ENCODE measurements at regions not wholly inside any gene's neighbourhood (a gene's known extent, or its start where the extent isn't known, plus 50 kb on each side); places are given as distances from the start of the nearest gene placed in this dataset.
A peak's percentile ranks its signal among the peaks of the same experiment; 100 is the strongest.

DNA sequence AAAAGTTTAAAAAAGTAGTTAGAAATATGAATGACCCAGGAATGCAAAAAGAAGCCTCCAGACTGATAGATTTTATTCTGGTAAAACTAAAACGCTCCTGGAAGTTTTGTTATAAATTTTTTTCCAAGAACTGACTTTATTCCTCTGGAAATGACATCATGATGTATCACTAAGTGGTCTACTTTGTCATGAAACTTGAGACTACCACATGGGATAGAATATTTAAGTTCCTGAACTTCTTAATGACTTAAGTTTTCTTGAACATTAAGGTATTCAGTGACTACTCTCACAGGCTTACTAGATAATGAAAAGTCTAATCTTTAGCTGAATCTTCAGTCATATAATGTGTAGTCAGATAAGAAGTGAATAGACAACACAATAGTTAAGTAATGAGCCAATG, 842.2 kb downstream of the USP25 start:
- H3K9me3 ChIP-seq = no peaks in the 10 kb centered on the region
- peaks cover 0 to 5% of the 10 kb centered on the region in 2 donors for H3K4me1 ChIP-seq
- no peaks in the 10 kb centered on the region for H3K36me3 ChIP-seq
- TF ChIP-seq, protein P1, sequence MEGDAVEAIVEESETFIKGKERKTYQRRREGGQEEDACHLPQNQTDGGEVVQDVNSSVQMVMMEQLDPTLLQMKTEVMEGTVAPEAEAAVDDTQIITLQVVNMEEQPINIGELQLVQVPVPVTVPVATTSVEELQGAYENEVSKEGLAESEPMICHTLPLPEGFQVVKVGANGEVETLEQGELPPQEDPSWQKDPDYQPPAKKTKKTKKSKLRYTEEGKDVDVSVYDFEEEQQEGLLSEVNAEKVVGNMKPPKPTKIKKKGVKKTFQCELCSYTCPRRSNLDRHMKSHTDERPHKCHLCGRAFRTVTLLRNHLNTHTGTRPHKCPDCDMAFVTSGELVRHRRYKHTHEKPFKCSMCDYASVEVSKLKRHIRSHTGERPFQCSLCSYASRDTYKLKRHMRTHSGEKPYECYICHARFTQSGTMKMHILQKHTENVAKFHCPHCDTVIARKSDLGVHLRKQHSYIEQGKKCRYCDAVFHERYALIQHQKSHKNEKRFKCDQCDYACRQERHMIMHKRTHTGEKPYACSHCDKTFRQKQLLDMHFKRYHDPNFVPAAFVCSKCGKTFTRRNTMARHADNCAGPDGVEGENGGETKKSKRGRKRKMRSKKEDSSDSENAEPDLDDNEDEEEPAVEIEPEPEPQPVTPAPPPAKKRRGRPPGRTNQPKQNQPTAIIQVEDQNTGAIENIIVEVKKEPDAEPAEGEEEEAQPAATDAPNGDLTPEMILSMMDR (IDR thresholded peaks at IDR 0.05) = no peak
- H3K27ac ChIP-seq = no peak overlapping the region
- H3K4me3 ChIP-seq = no peak overlapping the region
- no peak for DNase-seq (ENCODE audit: low spot score)
- H3K27me3 ChIP-seq = no peaks in the 10 kb centered on the region

DNA sequence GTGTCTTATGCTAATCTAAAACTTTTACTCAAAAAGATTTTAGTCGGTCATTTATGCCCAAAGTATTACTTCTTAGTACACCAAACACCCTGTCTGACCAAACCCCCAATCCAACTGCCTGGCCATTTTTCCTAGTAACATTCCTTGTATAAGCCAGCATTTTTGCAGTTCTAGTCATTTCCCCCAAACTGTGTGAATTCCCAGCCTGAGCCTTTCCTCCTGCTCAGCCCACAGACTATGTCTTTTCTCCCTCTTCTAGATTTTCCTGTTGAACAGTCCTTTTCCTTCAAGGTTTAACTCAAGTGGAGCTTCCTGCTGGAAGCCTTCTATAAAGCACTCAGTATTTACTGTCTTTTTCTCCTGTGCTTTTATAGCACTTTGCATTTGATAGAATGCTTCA, 843.8 kb downstream of the USP25 start:
- H3K4me1 ChIP-seq = peaks cover 0 to 5% of the 10 kb centered on the region in 2 donors
- no peak for DNase-seq (ENCODE audit: low spot score)
- no peaks in the 10 kb centered on the region for H3K9me3 ChIP-seq
- H3K27me3 ChIP-seq = no peaks in the 10 kb centered on the region
- no peak overlapping the region for H3K4me3 ChIP-seq
- no peaks in the 10 kb centered on the region for H3K36me3 ChIP-seq
- TF ChIP-seq, protein P1 (IDR thresholded peaks at IDR 0.05) = no peak
- H3K27ac ChIP-seq = no peak overlapping the region

DNA sequence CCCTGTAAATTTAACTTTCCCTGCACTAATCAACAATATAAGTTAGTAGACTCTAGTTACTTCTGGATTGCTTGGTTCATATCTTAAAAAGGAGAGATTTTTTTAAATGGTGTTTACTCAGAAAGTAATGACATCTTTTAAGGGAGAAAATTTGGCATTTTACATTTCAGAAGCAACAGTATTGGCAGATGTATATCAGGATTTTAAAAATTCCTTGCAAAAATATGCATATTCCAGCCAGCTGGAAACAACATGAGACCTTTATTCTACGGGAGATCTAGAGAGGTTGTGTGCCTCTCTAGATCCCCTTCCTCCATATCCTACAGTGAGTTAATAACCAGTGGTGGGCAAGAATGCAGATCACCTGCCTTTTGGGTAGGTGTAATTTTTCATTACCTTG, 848.2 kb downstream of the USP25 start:
- H3K27me3 ChIP-seq = no peaks in the 10 kb centered on the region
- H3K27ac ChIP-seq = no peak overlapping the region

DNA sequence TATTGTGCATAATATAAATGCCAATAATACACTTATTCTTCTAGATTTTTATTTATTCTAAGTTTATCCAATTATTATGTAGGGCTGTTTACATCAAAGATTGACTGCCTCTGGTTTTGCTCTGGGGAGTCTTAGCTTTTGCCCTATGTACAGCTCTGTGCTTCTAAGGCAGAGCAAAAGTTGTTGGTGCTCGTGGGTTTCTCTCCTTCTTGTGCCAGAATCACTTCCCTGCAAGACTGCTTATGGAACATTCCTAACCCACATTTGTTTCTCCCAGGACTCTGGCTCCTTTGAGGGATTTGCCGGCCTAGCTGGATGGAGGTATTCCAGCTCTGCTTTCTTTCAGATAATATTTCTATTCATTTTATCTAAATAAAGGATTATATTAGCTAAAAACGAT, 849.1 kb downstream of the USP25 start:
- no peak for DNase-seq (ENCODE audit: low spot score)
- Histone ChIP-seq H3K9me3 (no peaks in the 10 kb centered on the region), H3K4me1 (peaks cover 0 to 20% of the 10 kb centered on the region in 2 donors), H3K36me3 (no peaks in the 10 kb centered on the region), H3K27ac (peak overlapping the region; percentile 13 to 14), H3K4me3 (no peak overlapping the region), H3K27me3 (no peaks in the 10 kb centered on the region)
- TF ChIP-seq, protein P1 (IDR thresholded peaks at IDR 0.05) = no peak

More for the DNA sequence above, 848.2 kb downstream of the USP25 start:
- Histone ChIP-seq H3K4me1 (peaks cover 0 to 25% of the 10 kb centered on the region in 2 donors), H3K9me3 (no peaks in the 10 kb centered on the region), H3K36me3 (no peaks in the 10 kb centered on the region), H3K4me3 (no peak overlapping the region)
- no peak for DNase-seq (ENCODE audit: low spot score)
- TF ChIP-seq, protein P1 (IDR thresholded peaks at IDR 0.05) = no peak

DNA sequence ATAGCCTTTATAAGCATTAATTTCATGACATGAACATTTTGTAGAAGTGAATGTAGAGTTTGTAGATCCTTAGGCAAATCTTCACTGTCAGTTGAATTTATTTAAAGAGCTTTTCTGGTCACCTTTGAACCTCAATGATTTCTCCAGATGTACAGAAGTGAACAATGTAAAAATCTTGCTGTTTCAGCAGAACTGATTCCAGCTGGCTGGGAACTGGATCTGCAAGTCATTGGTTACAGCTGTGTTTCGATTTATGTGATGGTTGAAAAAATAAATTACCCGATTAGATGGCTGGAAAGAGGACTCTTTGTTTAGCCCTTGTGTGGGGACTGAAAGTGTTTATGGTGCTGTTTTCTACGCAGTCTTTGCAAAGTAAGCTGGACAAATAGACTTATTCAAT, 849.8 kb downstream of the USP25 start:
- H3K4me3 ChIP-seq = no peak overlapping the region
- no peaks in the 10 kb centered on the region for H3K36me3 ChIP-seq
- H3K4me1 ChIP-seq = peaks cover 0 to 20% of the 10 kb centered on the region in 2 donors
- no peaks in the 10 kb centered on the region for H3K27me3 ChIP-seq
- TF ChIP-seq, protein P1 (IDR thresholded peaks at IDR 0.05) = no peak
- peak overlapping the region; percentile 13 to 14 for H3K27ac ChIP-seq
- no peaks in the 10 kb centered on the region for H3K9me3 ChIP-seq
- no peak for DNase-seq (ENCODE audit: low spot score)

DNA sequence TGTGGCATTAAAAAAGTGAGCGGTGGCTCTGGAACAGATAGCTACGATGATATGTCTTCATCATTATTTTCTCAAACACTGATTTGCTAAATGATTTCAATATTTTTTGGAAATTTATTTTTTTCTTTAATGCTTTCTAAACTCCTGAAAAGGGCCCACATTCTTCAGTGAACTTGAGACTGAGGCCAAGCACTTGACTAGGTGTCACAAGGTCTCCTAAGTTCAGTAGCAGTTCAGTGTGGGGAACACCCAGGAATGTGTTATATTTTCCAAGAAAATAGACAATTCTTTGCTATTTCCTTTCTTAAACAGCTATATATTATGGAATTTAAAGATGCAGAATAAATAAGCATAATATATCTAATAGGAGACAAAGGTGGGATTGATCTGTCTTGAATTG, 850.9 kb downstream of the USP25 start:
- no peaks in the 10 kb centered on the region for H3K36me3 ChIP-seq
- H3K9me3 ChIP-seq = no peaks in the 10 kb centered on the region
- no peaks in the 10 kb centered on the region for H3K27me3 ChIP-seq
- no peak overlapping the region for H3K4me3 ChIP-seq
- DNase-seq (ENCODE audit: low spot score) = no peak
- TF ChIP-seq, protein P1 (IDR thresholded peaks at IDR 0.05) = no peak
- H3K4me1 ChIP-seq = peaks cover 0 to 20% of the 10 kb centered on the region in 2 donors
- H3K27ac ChIP-seq = no peak overlapping the region
